ENCODE measurements at regions not wholly inside any gene's neighbourhood (a gene's known extent, or its start where the extent isn't known, plus 50 kb on each side); places are given as distances from the start of the nearest gene placed in this dataset.
"Not testable (repeated sequence)": the region's sequence is repeated elsewhere in the genome, so short reads cannot be mapped to it uniquely, and the experiment has no call there.

- no peak for DNase-seq (ENCODE audit: low spot score)
These were observed 719.5 kb downstream of the SLC4A3 start for GRCh38 chr2:220346919-220347318.

- no peak for DNase-seq (ENCODE audit: low spot score)
These were observed 720.2 kb downstream of the SLC4A3 start for GRCh38 chr2:220347626-220348025.

GRCh38 chr2:220348206-220348605 lies 720.8 kb downstream of the SLC4A3 start:
- DNase-seq (ENCODE audit: low spot score) = no peak

GRCh38 chr2:220353897-220354296 lies 726.5 kb downstream of the SLC4A3 start:
- DNase-seq (ENCODE audit: low spot score) = no peak

- DNase-seq (ENCODE audit: low spot score) = no peak
These were observed 728.6 kb downstream of the SLC4A3 start for GRCh38 chr2:220356076-220356475.

GRCh38 chr2:220365023-220365422 lies 737.6 kb downstream of the SLC4A3 start:
- peak; percentile 9 for DNase-seq (ENCODE audit: low spot score)

GRCh38 chr2:220366765-220367164 lies 739.3 kb downstream of the SLC4A3 start:
- no peak for DNase-seq (ENCODE audit: low spot score)

- DNase-seq (ENCODE audit: low spot score) = no peak
These were observed 743.3 kb downstream of the SLC4A3 start for GRCh38 chr2:220370764-220371163.

- DNase-seq (ENCODE audit: low spot score) = no peak
These were observed 743.8 kb downstream of the SLC4A3 start for GRCh38 chr2:220371211-220371610.

- DNase-seq (ENCODE audit: low spot score) = peak; percentile 21
These were observed 746.4 kb downstream of the SLC4A3 start for GRCh38 chr2:220373878-220374277.

GRCh38 chr2:220374282-220374681 lies 746.9 kb downstream of the SLC4A3 start:
- no peak for DNase-seq (ENCODE audit: low spot score)

- no peak for DNase-seq (ENCODE audit: low spot score)
These were observed 750.2 kb downstream of the SLC4A3 start for GRCh38 chr2:220377482-220378155.

GRCh38 chr2:220387758-220388157 lies 760.3 kb downstream of the SLC4A3 start:
- not testable (repeated sequence) for DNase-seq (ENCODE audit: low spot score)

- DNase-seq (ENCODE audit: low spot score) = no peak
These were observed 766.3 kb downstream of the SLC4A3 start for GRCh38 chr2:220393711-220394110.

- DNase-seq (ENCODE audit: low spot score) = no peak
These were observed 767.0 kb downstream of the SLC4A3 start for GRCh38 chr2:220394433-220394832.

GRCh38 chr2:220396287-220396686 lies 768.9 kb downstream of the SLC4A3 start:
- no peak for DNase-seq (ENCODE audit: low spot score)

- DNase-seq (ENCODE audit: low spot score) = no peak
These were observed 782.9 kb downstream of the SLC4A3 start for GRCh38 chr2:220410296-220410695.

GRCh38 chr2:220417503-220417902 lies 790.1 kb downstream of the SLC4A3 start:
- no peak for DNase-seq (ENCODE audit: low spot score)

- DNase-seq (ENCODE audit: low spot score) = no peak
These were observed 792.2 kb downstream of the SLC4A3 start for GRCh38 chr2:220419647-220420046.

GRCh38 chr2:220420820-220421219 lies 793.4 kb downstream of the SLC4A3 start:
- DNase-seq (ENCODE audit: low spot score) = no peak

- DNase-seq (ENCODE audit: low spot score) = no peak
These were observed 795.2 kb downstream of the SLC4A3 start for GRCh38 chr2:220422676-220423075.

GRCh38 chr2:220424561-220424960 lies 797.1 kb downstream of the SLC4A3 start:
- DNase-seq (ENCODE audit: low spot score) = no peak

GRCh38 chr2:220432645-220433044 lies 805.2 kb downstream of the SLC4A3 start:
- no peak for DNase-seq (ENCODE audit: low spot score)

GRCh38 chr2:220433131-220433530 lies 805.7 kb downstream of the SLC4A3 start:
- DNase-seq (ENCODE audit: low spot score) = no peak

Measured in AG08396 (cell line).